OCI-LY3 (cell line): ENCODE measurements at regions not wholly inside any gene's neighbourhood (a gene's known extent, or its start where the extent isn't known, plus 50 kb on each side); places are given as distances from the start of the nearest gene placed in this dataset.

ENCODE experiments used
- CTCF ChIP-seq: fragments of 200-600, 300-600 bp; sonication (generic); IDR thresholded peaks from 2 replicates; pipeline ENCODE4 v1.5.1; 2014; ENCODE audit warnings: antibody characterized with exemption, low read length, low read depth
- EZH2phosphoT487 ChIP-seq: fragments of 200-600 bp; shearing (Covaris generic); IDR thresholded peaks from 2 replicates; pipeline ENCODE4 v1.6.1; 2018; ENCODE audit warnings: antibody characterized with exemption, mixed run types, low read depth

GRCh38 chr22:49307870-49308269 is 519.8 kb downstream of the BRD1 start:
- no peak for TF ChIP-seq CTCF
- TF ChIP-seq EZH2phosphoT487, result no peak
